Stimulated activated CD4-positive, alpha-beta T cell treated with anti-CD3 and anti-CD28 coated beads, Interleukin-12 subunit alpha, Interleukin-12 subunit beta, amount 100 ng/mL, for 24 hours (primary cell): ENCODE measurements at regions not wholly inside any gene's neighbourhood (a gene's known extent, or its start where the extent isn't known, plus 50 kb on each side); places are given as distances from the start of the nearest gene placed in this dataset.
A peak's percentile ranks its signal among the peaks of the same experiment; 100 is the strongest.

Experiments used
- DNase-seq, 2 experiments: peaks; one replicate each; pipeline ENCODE4 v3.0.0-alpha.2; 2020; ENCODE audit warnings: low read depth in 2 of 2

GRCh38 chr3:9301091-9301490 is 51.6 kb upstream of the SRGAP3 start:
- no peak for DNase-seq

- no peak for DNase-seq
Observed at GRCh38 chr3:9301798-9302197, 52.4 kb upstream of the SRGAP3 start.

- DNase-seq: peak; percentile 47 to 72
Observed at GRCh38 chr3:9302425-9303181, 53.2 kb upstream of the SRGAP3 start.

GRCh38 chr3:9308298-9308990 is 54.4 kb upstream of the THUMPD3 start:
- no peak for DNase-seq

GRCh38 chr3:9310043-9310442 is 52.8 kb upstream of the THUMPD3 start:
- no peak for DNase-seq

- DNase-seq: no peak
Observed at GRCh38 chr3:9311228-9311627, 51.6 kb upstream of the THUMPD3 start.
